ENCODE measurements at regions not wholly inside any gene's neighbourhood (a gene's known extent, or its start where the extent isn't known, plus 50 kb on each side); places are given as distances from the start of the nearest gene placed in this dataset.

DNA sequence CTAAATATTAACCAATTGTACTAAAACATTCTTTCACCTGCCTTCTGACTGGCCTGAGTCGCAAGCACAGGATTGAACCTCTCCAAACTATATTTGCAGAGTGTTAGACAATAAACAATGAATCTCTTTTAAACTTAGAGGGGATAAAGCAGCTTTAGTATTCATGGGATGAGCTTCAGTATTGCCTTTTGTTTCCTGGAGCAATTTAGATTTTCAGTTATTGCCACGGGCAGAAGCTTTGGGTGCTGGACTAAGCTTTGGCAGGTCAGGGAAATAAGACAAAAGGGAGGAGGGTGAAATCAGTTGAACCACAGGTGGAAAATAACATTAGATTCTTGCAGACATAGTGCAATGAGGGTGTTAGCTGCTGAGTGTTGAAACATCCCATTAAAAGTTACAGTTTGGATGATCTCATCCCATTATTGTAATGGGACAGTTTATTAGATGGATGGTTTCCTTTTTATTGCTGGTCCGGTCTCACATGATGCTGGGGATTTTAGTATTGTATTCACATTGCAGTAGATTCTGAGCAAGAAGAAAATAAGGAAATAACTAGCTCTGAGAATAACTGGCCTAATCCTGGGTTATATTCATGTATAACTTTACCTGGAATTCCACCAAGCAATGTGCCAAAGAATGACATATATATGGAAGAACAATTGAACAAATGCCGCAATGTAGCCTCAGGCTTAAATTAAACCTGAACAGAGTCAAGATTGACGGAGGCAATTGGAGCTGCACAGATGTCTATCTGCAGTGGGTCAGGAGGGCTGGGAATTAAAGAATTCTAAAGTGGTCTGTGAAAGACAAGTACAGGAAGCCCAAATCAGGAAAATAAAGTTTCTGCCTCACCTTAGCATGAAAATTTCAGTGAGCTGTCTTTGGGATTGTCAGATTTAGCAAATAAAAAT, 1092.8 kb upstream of the SEL1L start:
- in situ Hi-C loops (cut with MboI; ENCODE audit: low pct_ligation_motif_present in 1 of 4, low pct_unique_long_range_greater_than_20kb in 1 of 4, low sequenced_read_pairs in 3 of 4) (no loop called here), intact Hi-C loops (cut with DNase I; ENCODE audit: low total_unique reads) (no loop called here)

DNA sequence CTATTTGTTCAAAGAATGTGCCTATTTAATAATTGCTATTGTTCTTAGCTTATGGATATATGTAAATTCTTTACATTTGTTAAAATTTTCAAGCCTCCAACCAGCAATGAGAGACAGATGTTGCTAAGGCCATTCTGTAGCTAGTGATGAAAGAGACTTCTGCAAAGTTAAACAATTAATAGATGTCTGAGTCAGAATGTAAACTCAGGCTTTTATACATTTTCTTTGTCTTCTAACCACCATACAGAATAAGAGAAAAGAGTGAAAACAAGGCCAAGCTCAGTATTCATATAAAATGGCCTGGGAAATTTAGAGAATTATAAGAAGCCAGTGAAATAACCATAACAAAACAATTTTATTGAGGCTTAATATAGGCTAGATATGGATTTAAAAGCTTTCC, 1102.3 kb upstream of the SEL1L start:
- no peaks in the 10 kb centered on the region for H3K9me3 ChIP-seq
- no peaks in the 10 kb centered on the region for H3K4me1 ChIP-seq
- no peak overlapping the region for H3K4me3 ChIP-seq
- H3K27me3 ChIP-seq: no peaks in the 10 kb centered on the region
- no peak overlapping the region for H3K27ac ChIP-seq
- no peaks in the 10 kb centered on the region for H3K36me3 ChIP-seq
- in situ Hi-C loops (cut with MboI; ENCODE audit: low pct_ligation_motif_present in 1 of 4, low pct_unique_long_range_greater_than_20kb in 1 of 4, low sequenced_read_pairs in 3 of 4) (no loop called here), intact Hi-C loops (cut with DNase I; ENCODE audit: low total_unique reads) (no loop called here)
- DNase-seq: no peak
- TF ChIP-seq CTCF (IDR thresholded peaks at IDR 0.05): no peak
- no peak for TF ChIP-seq POLR2A (IDR thresholded peaks at IDR 0.05)
- TF ChIP-seq POLR2AphosphoS5 (IDR thresholded peaks at IDR 0.05): no peak
- TF ChIP-seq EP300 (IDR thresholded peaks at IDR 0.05; ENCODE audit: low read depth): no peak

More for the DNA sequence above, 1092.8 kb upstream of the SEL1L start:
- Histone ChIP-seq H3K4me3 (no peak overlapping the region), H3K27me3 (no peaks in the 10 kb centered on the region), H3K4me1 (no peaks in the 10 kb centered on the region), H3K27ac (no peak overlapping the region), H3K36me3 (no peaks in the 10 kb centered on the region), H3K9me3 (no peaks in the 10 kb centered on the region)
- no peak for DNase-seq
- TF ChIP-seq EP300 (IDR thresholded peaks at IDR 0.05; ENCODE audit: low read depth) (no peak), POLR2A (IDR thresholded peaks at IDR 0.05) (no peak), CTCF (IDR thresholded peaks at IDR 0.05) (no peak), POLR2AphosphoS5 (IDR thresholded peaks at IDR 0.05) (no peak)
- WGBS, 2 donors (ENCODE audit: low coverage in 1 of 2): 48 to 53% methylated on average over 5 of the region's 5 CpGs

- no peak overlapping the region for H3K4me3 ChIP-seq
- in situ Hi-C loops (cut with MboI; ENCODE audit: low pct_ligation_motif_present in 1 of 4, low pct_unique_long_range_greater_than_20kb in 1 of 4, low sequenced_read_pairs in 3 of 4) (no loop called here), intact Hi-C loops (cut with DNase I; ENCODE audit: low total_unique reads) (no loop called here)
- TF ChIP-seq CTCF (IDR thresholded peaks at IDR 0.05): no peak
- TF ChIP-seq EP300 (IDR thresholded peaks at IDR 0.05; ENCODE audit: low read depth): no peak
- TF ChIP-seq POLR2AphosphoS5 (IDR thresholded peaks at IDR 0.05): no peak
- TF ChIP-seq POLR2A (IDR thresholded peaks at IDR 0.05): no peak
- no peaks in the 10 kb centered on the region for H3K4me1 ChIP-seq
- H3K9me3 ChIP-seq: no peaks in the 10 kb centered on the region
- no peaks in the 10 kb centered on the region for H3K36me3 ChIP-seq
- H3K27ac ChIP-seq: no peak overlapping the region
- H3K27me3 ChIP-seq: no peaks in the 10 kb centered on the region
- no peak for DNase-seq
These were observed 1102.8 kb upstream of the SEL1L start for GRCh38 chr14:82636426-82636825.

GRCh38 chr14:82641050-82641540, 1107.4 kb upstream of the SEL1L start:
- intact Hi-C loops (cut with DNase I; ENCODE audit: low total_unique reads): no loop called here
- no peak for TF ChIP-seq POLR2AphosphoS5 (IDR thresholded peaks at IDR 0.05)
- TF ChIP-seq EP300 (IDR thresholded peaks at IDR 0.05; ENCODE audit: low read depth): no peak
- 60 to 70% methylated on average over 1 of the region's 1 CpG for WGBS, 2 donors (ENCODE audit: low coverage in 1 of 2)

More at GRCh38 chr14:82641050-82641540, 1107.4 kb upstream of the SEL1L start:
- H3K9me3 ChIP-seq: no peaks in the 10 kb centered on the region
- no peaks in the 10 kb centered on the region for H3K4me1 ChIP-seq
- no peak for DNase-seq
- in situ Hi-C loops (cut with MboI; ENCODE audit: low pct_ligation_motif_present in 1 of 4, low pct_unique_long_range_greater_than_20kb in 1 of 4, low sequenced_read_pairs in 3 of 4): no loop called here
- no peaks in the 10 kb centered on the region for H3K27me3 ChIP-seq
- H3K4me3 ChIP-seq: no peak overlapping the region
- no peak overlapping the region for H3K27ac ChIP-seq
- no peaks in the 10 kb centered on the region for H3K36me3 ChIP-seq

Data from transverse colon (tissue), 4 donors.